Right cardiac atrium (tissue), 5 donors: ENCODE measurements at regions not wholly inside any gene's neighbourhood (a gene's known extent, or its start where the extent isn't known, plus 50 kb on each side); places are given as distances from the start of the nearest gene placed in this dataset.

Experiments
- ATAC-seq, 2 donors: fragments of 200-7000 bp; cut with Tn5 transposase; one replicate each; pipeline versions ENCODE4 v1.8.0 to v1.9.1; 2020; ENCODE audit warnings: moderate library complexity in 2 of 2, mild to moderate bottlenecking in 1 of 2
- DNase-seq, 3 donors: peaks; one replicate each; pipeline ENCODE4 v3.0.0-alpha.2; 2020
- H3K27ac ChIP-seq: one replicate; pipeline ENCODE4 v1.5.1; 2013; ENCODE audit warnings: mild to moderate bottlenecking, low read length, control low read depth, moderate library complexity
- H3K27me3 ChIP-seq: one replicate; pipeline ENCODE4 v1.6.1; 2013; ENCODE audit not compliant: control insufficient read depth, insufficient read depth
- H3K4me1 ChIP-seq: one replicate; pipeline ENCODE4 v1.6.1; 2013; ENCODE audit warnings: low read length; ENCODE audit not compliant: control insufficient read depth, insufficient read depth
- H3K4me3 ChIP-seq: one replicate; pipeline ENCODE4 v1.5.1; 2013; ENCODE audit warnings: low read length, control low read depth
- H3K9me3 ChIP-seq: one replicate; pipeline ENCODE4 v1.6.1; 2013; ENCODE audit warnings: low read length; ENCODE audit not compliant: control insufficient read depth
- WGBS: extraction: QIAGEN DNeasy Blood & Tissue Kit; methylation state at CpG from one replicate; pipeline ENCODE4 v1.1.7; 2013; 5-methylcytosine and 5-hydroxymethylcytosine counted together
- intact Hi-C, 4 donors: fragments of 100-400 bp; cut with DNase I; formaldehyde crosslinking; loops; one replicate each; pipeline versions ENCODE4 v1.11.0 to v1.14.0; 2022 to 2023
- donor health status: healthy with polysubstance abuse.
- donor health status: DM: no; HTN: yes; CAD: no.
- donor health status: DM: no; HTN: no; CAD: no.
- donor health status: DM: no; HTN: yes; CAD: no; lungs with severe emphysema.
- donor health status: DM: yes; HTN: yes; CAD: no.

DNA sequence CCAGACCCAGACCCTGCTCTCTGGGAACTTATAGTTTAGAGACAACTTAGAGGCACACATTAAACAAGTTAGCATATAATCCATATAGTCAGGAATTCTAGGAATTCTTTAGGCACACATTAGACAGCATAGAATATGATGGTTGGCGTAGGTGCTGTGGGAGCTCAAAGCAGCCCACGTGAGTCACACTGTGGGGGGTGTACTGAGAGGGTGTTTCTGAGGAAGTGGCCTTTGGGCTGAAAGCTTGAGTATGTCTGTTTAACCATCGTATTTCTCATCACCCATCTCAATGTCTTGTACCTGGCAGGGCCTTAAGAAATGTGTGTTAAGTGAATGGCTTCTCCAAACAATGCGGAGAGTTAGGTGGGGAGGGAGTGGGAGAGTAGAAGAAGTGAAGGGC lies 67.2 kb downstream of the TMEM30B start:
- H3K27ac ChIP-seq = no peak overlapping the region
- no peak for ATAC-seq

GRCh38 chr14:61213191-61213621 lies 67.9 kb downstream of the TMEM30B start:
- peak in 1 of 2 donors; percentile 50 for ATAC-seq
- 69% methylated on average over 3 of the region's 3 CpGs for WGBS
- H3K4me3 ChIP-seq = no peak overlapping the region
- H3K4me1 ChIP-seq = no peaks in the 10 kb centered on the region
- H3K9me3 ChIP-seq = no peaks in the 10 kb centered on the region
- intact Hi-C loops = no loop called here
- no peaks in the 10 kb centered on the region for H3K27me3 ChIP-seq
- DNase-seq = no peak
- H3K27ac ChIP-seq = no peak overlapping the region

More for the DNA sequence above, 67.2 kb downstream of the TMEM30B start:
- Histone ChIP-seq H3K4me1 (no peaks in the 10 kb centered on the region), H3K4me3 (no peak overlapping the region), H3K27me3 (no peaks in the 10 kb centered on the region), H3K9me3 (no peaks in the 10 kb centered on the region)
- intact Hi-C loops = no loop called here
- 92% methylated on average over 4 of the region's 4 CpGs for WGBS
- no peak for DNase-seq

- ATAC-seq (no peak), DNase-seq (no peak)
- Histone ChIP-seq H3K4me3 (no peak overlapping the region), H3K27me3 (no peaks in the 10 kb centered on the region), H3K27ac (no peak overlapping the region), H3K4me1 (no peaks in the 10 kb centered on the region), H3K9me3 (no peaks in the 10 kb centered on the region)
- WGBS = 79% methylated on average over 1 of the region's 1 CpG
- intact Hi-C loops = no loop called here
Measured at GRCh38 chr14:61212546-61212945, 68.6 kb downstream of the TMEM30B start.

DNA sequence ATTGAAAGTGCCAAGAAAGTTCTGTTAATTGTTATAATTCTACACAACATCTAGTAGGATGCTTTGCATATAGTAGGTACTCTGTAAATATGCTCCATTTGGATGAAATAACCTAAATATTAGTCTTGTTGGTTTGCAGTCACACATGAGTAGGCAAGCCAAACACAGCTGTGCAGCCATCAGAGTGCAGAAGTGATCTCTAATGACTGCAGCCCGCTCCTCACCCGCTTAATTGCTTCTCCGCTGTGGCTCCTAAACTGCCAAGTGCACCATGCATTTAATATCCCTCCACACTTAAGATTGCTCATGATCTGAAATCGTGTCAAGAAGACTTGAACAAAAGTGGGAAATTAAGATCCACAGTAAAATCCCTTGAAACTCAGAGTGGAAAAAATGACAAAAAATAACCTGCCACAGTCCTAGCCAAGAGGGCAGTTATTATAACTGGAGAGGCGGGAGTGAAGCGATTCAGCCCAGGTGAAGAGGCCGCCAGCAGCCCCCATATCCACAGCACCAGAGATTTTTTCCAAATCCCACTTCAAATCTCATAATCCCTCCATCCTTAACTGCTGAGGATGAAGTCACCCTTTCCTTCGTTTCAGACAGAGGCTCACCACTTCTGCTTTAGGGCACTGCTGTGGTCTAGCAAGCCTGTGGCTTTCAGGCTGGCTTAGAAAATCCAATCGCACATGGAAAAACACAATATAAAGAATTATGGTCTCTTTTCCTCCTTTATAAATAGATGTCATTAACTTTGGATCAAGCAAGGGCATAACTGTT lies 69.5 kb downstream of the TMEM30B start:
- Histone ChIP-seq H3K4me3 (no peak overlapping the region), H3K9me3 (no peaks in the 10 kb centered on the region), H3K27ac (no peak overlapping the region), H3K4me1 (no peaks in the 10 kb centered on the region), H3K27me3 (no peaks in the 10 kb centered on the region)
- WGBS = 86% methylated on average over 9 of the region's 9 CpGs
- no peak for DNase-seq
- no peak for ATAC-seq
- intact Hi-C loops = no loop called here

GRCh38 chr14:61203081-61203753 lies 77.9 kb downstream of the TMEM30B start:
- intact Hi-C loops = no loop called here
- H3K27ac ChIP-seq = no peak overlapping the region
- no peak for DNase-seq
- 59% methylated on average over 10 of the region's 10 CpGs for WGBS
- H3K9me3 ChIP-seq = no peaks in the 10 kb centered on the region
- ATAC-seq = no peak
- H3K4me3 ChIP-seq = no peak overlapping the region
- no peaks in the 10 kb centered on the region for H3K4me1 ChIP-seq
- H3K27me3 ChIP-seq = no peaks in the 10 kb centered on the region

DNA sequence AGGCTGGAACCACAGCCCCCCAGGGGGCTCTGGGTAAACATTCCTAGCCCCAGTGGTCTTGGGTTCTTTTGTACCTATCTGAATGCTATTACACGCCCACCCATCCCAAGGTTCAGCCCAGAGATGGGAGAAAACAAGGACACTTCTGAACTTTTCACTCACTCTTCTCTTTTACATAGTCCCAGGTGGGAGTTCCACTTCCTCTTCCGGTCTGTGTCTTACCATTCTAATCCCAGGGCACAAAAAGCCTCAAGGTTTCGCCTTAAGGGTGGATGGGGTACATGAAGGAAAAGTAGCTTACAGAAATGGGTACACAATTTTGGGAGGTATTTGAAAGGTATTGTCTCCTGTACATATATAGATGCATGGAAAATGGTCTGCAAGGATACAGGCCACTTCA lies 79.0 kb downstream of the TMEM30B start:
- intact Hi-C loops = no loop called here
- 66% methylated on average over 3 of the region's 3 CpGs for WGBS

DNA sequence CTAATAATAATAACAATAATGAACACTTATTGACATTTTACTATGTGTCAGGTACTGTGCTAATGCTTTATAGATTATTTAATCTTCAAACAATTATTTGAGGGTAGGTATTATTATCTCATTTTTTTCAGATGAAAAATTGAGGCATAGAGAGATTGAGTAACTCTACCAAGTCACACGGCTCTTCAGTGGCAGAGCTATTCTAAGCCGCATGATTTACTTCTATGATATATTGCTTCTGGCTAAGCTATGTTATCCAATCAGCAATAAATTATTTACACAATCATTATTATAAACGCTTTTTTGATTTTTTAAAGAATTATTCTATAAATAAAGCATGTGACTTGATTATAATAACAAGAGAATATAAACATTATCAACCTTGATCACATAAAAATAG lies 80.0 kb downstream of the TMEM30B start:
- H3K4me3 ChIP-seq = no peak overlapping the region
- no peaks in the 10 kb centered on the region for H3K9me3 ChIP-seq
- no peaks in the 10 kb centered on the region for H3K27me3 ChIP-seq
- no peaks in the 10 kb centered on the region for H3K4me1 ChIP-seq
- H3K27ac ChIP-seq = no peak overlapping the region
- no peak for ATAC-seq
- DNase-seq = no peak
- WGBS = 76% methylated on average over 3 of the region's 3 CpGs
- intact Hi-C loops = no loop called here

More for the DNA sequence above, 79.0 kb downstream of the TMEM30B start:
- no peaks in the 10 kb centered on the region for H3K27me3 ChIP-seq
- no peak overlapping the region for H3K27ac ChIP-seq
- no peak overlapping the region for H3K4me3 ChIP-seq
- H3K4me1 ChIP-seq = no peaks in the 10 kb centered on the region
- H3K9me3 ChIP-seq = no peaks in the 10 kb centered on the region
- ATAC-seq (no peak), DNase-seq (no peak)

GRCh38 chr14:61197416-61197815 lies 83.7 kb downstream of the TMEM30B start:
- DNase-seq (no peak), ATAC-seq (no peak)
- H3K4me1 ChIP-seq = no peaks in the 10 kb centered on the region
- no peak overlapping the region for H3K27ac ChIP-seq
- 73% methylated on average over 4 of the region's 4 CpGs for WGBS
- H3K27me3 ChIP-seq = no peaks in the 10 kb centered on the region
- no peak overlapping the region for H3K4me3 ChIP-seq
- no peaks in the 10 kb centered on the region for H3K9me3 ChIP-seq
- intact Hi-C loops = no loop called here

- Histone ChIP-seq H3K4me3 (no peak overlapping the region), H3K27me3 (no peaks in the 10 kb centered on the region), H3K27ac (no peak overlapping the region), H3K4me1 (no peaks in the 10 kb centered on the region), H3K9me3 (no peaks in the 10 kb centered on the region)
- intact Hi-C loops = no loop called here
- WGBS = 44% methylated on average over 3 of the region's 3 CpGs
- DNase-seq (no peak), ATAC-seq (no peak)
Measured at GRCh38 chr14:61196792-61197191, 84.3 kb downstream of the TMEM30B start.

GRCh38 chr14:61196034-61196433 lies 85.1 kb downstream of the TMEM30B start:
- H3K27me3 ChIP-seq = no peaks in the 10 kb centered on the region
- no peak overlapping the region for H3K4me3 ChIP-seq
- H3K9me3 ChIP-seq = no peaks in the 10 kb centered on the region
- WGBS = 75% methylated on average over 2 of the region's 2 CpGs
- intact Hi-C loops = no loop called here
- ATAC-seq = no peak
- no peak overlapping the region for H3K27ac ChIP-seq
- no peak for DNase-seq
- no peaks in the 10 kb centered on the region for H3K4me1 ChIP-seq

DNA sequence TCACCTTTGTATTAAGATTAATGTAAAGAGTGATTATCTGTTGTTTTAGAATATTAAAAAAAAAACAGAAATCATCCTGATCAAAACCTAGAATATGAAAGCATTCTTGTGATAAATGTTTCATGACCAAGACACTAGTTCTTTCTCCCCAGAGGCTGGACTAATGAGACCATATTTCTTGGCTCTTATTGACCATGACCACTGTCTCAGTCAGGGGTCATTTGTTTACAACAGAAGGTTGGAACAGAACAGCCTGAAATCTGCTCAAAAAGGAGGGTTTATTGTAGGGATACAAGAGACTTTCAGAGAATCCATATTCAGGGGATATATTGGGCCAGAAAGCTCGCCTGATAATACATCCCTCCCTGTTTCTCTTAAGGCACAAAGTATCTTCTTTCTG lies 87.7 kb downstream of the TMEM30B start:
- no peak overlapping the region for H3K27ac ChIP-seq

More for the DNA sequence above, 87.7 kb downstream of the TMEM30B start:
- Histone ChIP-seq H3K27me3 (no peaks in the 10 kb centered on the region), H3K4me1 (no peaks in the 10 kb centered on the region), H3K9me3 (no peaks in the 10 kb centered on the region), H3K4me3 (no peak overlapping the region)
- intact Hi-C loops = no loop called here
- no peak for DNase-seq
- WGBS = 78% methylated on average over 1 of the region's 1 CpG
- no peak for ATAC-seq
